ENCODE measurements at regions not wholly inside any gene's neighbourhood (a gene's known extent, or its start where the extent isn't known, plus 50 kb on each side); places are given as distances from the start of the nearest gene placed in this dataset.

- Histone ChIP-seq H3K4me1 (ENCODE audit: control insufficient read depth, insufficient read depth, low read length) (no peaks in the 10 kb centered on the region), H3K4me3 (ENCODE audit: low read depth, low read length) (no peak overlapping the region), H3K27me3 (ENCODE audit: control insufficient read depth, insufficient read depth, low read length) (no peaks in the 10 kb centered on the region), H3K36me3 (ENCODE audit: control insufficient read depth, insufficient read depth, low read length) (no peaks in the 10 kb centered on the region), H3K9ac (ENCODE audit: low read depth, low read length) (no peak overlapping the region), H3K9me3 (ENCODE audit: control insufficient read depth, insufficient read depth, low read length) (no peaks in the 10 kb centered on the region)
Measured at GRCh38 chr4:171441300-171441941, 371.8 kb upstream of the GALNTL6 start.

GRCh38 chr4:171433674-171434073 lies 379.5 kb upstream of the GALNTL6 start:
- Histone ChIP-seq H3K9ac (ENCODE audit: low read depth, low read length) (no peak overlapping the region), H3K4me3 (ENCODE audit: low read depth, low read length) (no peak overlapping the region), H3K36me3 (ENCODE audit: control insufficient read depth, insufficient read depth, low read length) (no peaks in the 10 kb centered on the region), H3K4me1 (ENCODE audit: control insufficient read depth, insufficient read depth, low read length) (no peaks in the 10 kb centered on the region), H3K9me3 (ENCODE audit: control insufficient read depth, insufficient read depth, low read length) (no peaks in the 10 kb centered on the region), H3K27me3 (ENCODE audit: control insufficient read depth, insufficient read depth, low read length) (no peaks in the 10 kb centered on the region)

- Histone ChIP-seq H3K36me3 (ENCODE audit: control insufficient read depth, insufficient read depth, low read length) (no peaks in the 10 kb centered on the region), H3K9me3 (ENCODE audit: control insufficient read depth, insufficient read depth, low read length) (no peaks in the 10 kb centered on the region), H3K4me1 (ENCODE audit: control insufficient read depth, insufficient read depth, low read length) (no peaks in the 10 kb centered on the region), H3K9ac (ENCODE audit: low read depth, low read length) (no peak overlapping the region), H3K27me3 (ENCODE audit: control insufficient read depth, insufficient read depth, low read length) (no peaks in the 10 kb centered on the region), H3K4me3 (ENCODE audit: low read depth, low read length) (no peak overlapping the region)
Measured at GRCh38 chr4:171432536-171432935, 380.7 kb upstream of the GALNTL6 start.

- no peak overlapping the region for H3K4me3 ChIP-seq (ENCODE audit: low read depth, low read length)
- H3K4me1 ChIP-seq (ENCODE audit: control insufficient read depth, insufficient read depth, low read length): no peaks in the 10 kb centered on the region
- no peak overlapping the region for H3K9ac ChIP-seq (ENCODE audit: low read depth, low read length)
- no peaks in the 10 kb centered on the region for H3K36me3 ChIP-seq (ENCODE audit: control insufficient read depth, insufficient read depth, low read length)
- no peaks in the 10 kb centered on the region for H3K27me3 ChIP-seq (ENCODE audit: control insufficient read depth, insufficient read depth, low read length)
- H3K9me3 ChIP-seq (ENCODE audit: control insufficient read depth, insufficient read depth, low read length): no peaks in the 10 kb centered on the region
Measured at GRCh38 chr4:171430495-171430894, 382.7 kb upstream of the GALNTL6 start.

- Histone ChIP-seq H3K36me3 (ENCODE audit: control insufficient read depth, insufficient read depth, low read length) (no peaks in the 10 kb centered on the region), H3K4me1 (ENCODE audit: control insufficient read depth, insufficient read depth, low read length) (no peaks in the 10 kb centered on the region), H3K4me3 (ENCODE audit: low read depth, low read length) (no peak overlapping the region), H3K9ac (ENCODE audit: low read depth, low read length) (no peak overlapping the region), H3K9me3 (ENCODE audit: control insufficient read depth, insufficient read depth, low read length) (no peaks in the 10 kb centered on the region), H3K27me3 (ENCODE audit: control insufficient read depth, insufficient read depth, low read length) (no peaks in the 10 kb centered on the region)
Measured at GRCh38 chr4:171397175-171397574, 416.0 kb upstream of the GALNTL6 start.

- Histone ChIP-seq H3K4me3 (ENCODE audit: low read depth, low read length) (no peak overlapping the region), H3K36me3 (ENCODE audit: control insufficient read depth, insufficient read depth, low read length) (no peaks in the 10 kb centered on the region), H3K4me1 (ENCODE audit: control insufficient read depth, insufficient read depth, low read length) (no peaks in the 10 kb centered on the region), H3K27me3 (ENCODE audit: control insufficient read depth, insufficient read depth, low read length) (no peaks in the 10 kb centered on the region), H3K9me3 (ENCODE audit: control insufficient read depth, insufficient read depth, low read length) (no peaks in the 10 kb centered on the region), H3K9ac (ENCODE audit: low read depth, low read length) (no peak overlapping the region)
Measured at GRCh38 chr4:171390626-171391025, 422.6 kb upstream of the GALNTL6 start.

- no peaks in the 10 kb centered on the region for H3K9me3 ChIP-seq (ENCODE audit: control insufficient read depth, insufficient read depth, low read length)
- H3K4me3 ChIP-seq (ENCODE audit: low read depth, low read length): no peak overlapping the region
- no peaks in the 10 kb centered on the region for H3K36me3 ChIP-seq (ENCODE audit: control insufficient read depth, insufficient read depth, low read length)
- no peak overlapping the region for H3K9ac ChIP-seq (ENCODE audit: low read depth, low read length)
- no peaks in the 10 kb centered on the region for H3K4me1 ChIP-seq (ENCODE audit: control insufficient read depth, insufficient read depth, low read length)
- H3K27me3 ChIP-seq (ENCODE audit: control insufficient read depth, insufficient read depth, low read length): no peaks in the 10 kb centered on the region
Measured at GRCh38 chr4:171378323-171378722, 434.9 kb upstream of the GALNTL6 start.

GRCh38 chr4:171376724-171377123 lies 436.5 kb upstream of the GALNTL6 start:
- no peaks in the 10 kb centered on the region for H3K9me3 ChIP-seq (ENCODE audit: control insufficient read depth, insufficient read depth, low read length)
- H3K4me1 ChIP-seq (ENCODE audit: control insufficient read depth, insufficient read depth, low read length): no peaks in the 10 kb centered on the region
- no peak overlapping the region for H3K4me3 ChIP-seq (ENCODE audit: low read depth, low read length)
- no peak overlapping the region for H3K9ac ChIP-seq (ENCODE audit: low read depth, low read length)
- no peaks in the 10 kb centered on the region for H3K36me3 ChIP-seq (ENCODE audit: control insufficient read depth, insufficient read depth, low read length)
- no peaks in the 10 kb centered on the region for H3K27me3 ChIP-seq (ENCODE audit: control insufficient read depth, insufficient read depth, low read length)

GRCh38 chr4:171353535-171353934 lies 459.7 kb upstream of the GALNTL6 start:
- Histone ChIP-seq H3K9me3 (ENCODE audit: control insufficient read depth, insufficient read depth, low read length) (no peaks in the 10 kb centered on the region), H3K36me3 (ENCODE audit: control insufficient read depth, insufficient read depth, low read length) (no peaks in the 10 kb centered on the region), H3K4me3 (ENCODE audit: low read depth, low read length) (no peak overlapping the region), H3K27me3 (ENCODE audit: control insufficient read depth, insufficient read depth, low read length) (no peaks in the 10 kb centered on the region), H3K9ac (ENCODE audit: low read depth, low read length) (no peak overlapping the region), H3K4me1 (ENCODE audit: control insufficient read depth, insufficient read depth, low read length) (no peaks in the 10 kb centered on the region)

- no peaks in the 10 kb centered on the region for H3K27me3 ChIP-seq (ENCODE audit: control insufficient read depth, insufficient read depth, low read length)
- H3K4me1 ChIP-seq (ENCODE audit: control insufficient read depth, insufficient read depth, low read length): no peaks in the 10 kb centered on the region
- H3K9me3 ChIP-seq (ENCODE audit: control insufficient read depth, insufficient read depth, low read length): no peaks in the 10 kb centered on the region
- H3K9ac ChIP-seq (ENCODE audit: low read depth, low read length): no peak overlapping the region
- H3K4me3 ChIP-seq (ENCODE audit: low read depth, low read length): no peak overlapping the region
- no peaks in the 10 kb centered on the region for H3K36me3 ChIP-seq (ENCODE audit: control insufficient read depth, insufficient read depth, low read length)
Measured at GRCh38 chr4:171348090-171348489, 465.1 kb upstream of the GALNTL6 start.

- Histone ChIP-seq H3K9me3 (ENCODE audit: control insufficient read depth, insufficient read depth, low read length) (no peaks in the 10 kb centered on the region), H3K4me1 (ENCODE audit: control insufficient read depth, insufficient read depth, low read length) (no peaks in the 10 kb centered on the region), H3K9ac (ENCODE audit: low read depth, low read length) (no peak overlapping the region), H3K36me3 (ENCODE audit: control insufficient read depth, insufficient read depth, low read length) (no peaks in the 10 kb centered on the region), H3K27me3 (ENCODE audit: control insufficient read depth, insufficient read depth, low read length) (no peaks in the 10 kb centered on the region), H3K4me3 (ENCODE audit: low read depth, low read length) (no peak overlapping the region)
Measured at GRCh38 chr4:171342646-171343045, 470.6 kb upstream of the GALNTL6 start.

- no peaks in the 10 kb centered on the region for H3K9me3 ChIP-seq (ENCODE audit: control insufficient read depth, insufficient read depth, low read length)
- no peaks in the 10 kb centered on the region for H3K27me3 ChIP-seq (ENCODE audit: control insufficient read depth, insufficient read depth, low read length)
- H3K36me3 ChIP-seq (ENCODE audit: control insufficient read depth, insufficient read depth, low read length): no peaks in the 10 kb centered on the region
- no peak overlapping the region for H3K4me3 ChIP-seq (ENCODE audit: low read depth, low read length)
- H3K9ac ChIP-seq (ENCODE audit: low read depth, low read length): no peak overlapping the region
- H3K4me1 ChIP-seq (ENCODE audit: control insufficient read depth, insufficient read depth, low read length): no peaks in the 10 kb centered on the region
Measured at GRCh38 chr4:171340258-171340657, 472.9 kb upstream of the GALNTL6 start.
